ENCODE measurements at regions not wholly inside any gene's neighbourhood (a gene's known extent, or its start where the extent isn't known, plus 50 kb on each side); places are given as distances from the start of the nearest gene placed in this dataset.

GRCh38 chr15:55017635-55018034 is 179.1 kb downstream of the RSL24D1 start:
- TF ChIP-seq CTCF (IDR thresholded peaks at IDR 0.05; ENCODE audit: poor library complexity): no peak
- TF ChIP-seq EZH2 (IDR thresholded peaks at IDR 0.05; ENCODE audit: borderline replicate concordance): no peak
- no peak for TF ChIP-seq EZH2phosphoT487 (IDR thresholded peaks at IDR 0.05; ENCODE audit: low read depth, severe bottlenecking, unreplicated experiment)

All from hepatocyte (in vitro differentiated cells).